ENCODE measurements at regions not wholly inside any gene's neighbourhood (a gene's known extent, or its start where the extent isn't known, plus 50 kb on each side); places are given as distances from the start of the nearest gene placed in this dataset.
"Not testable (repeated sequence)": the region's sequence is repeated elsewhere in the genome, so short reads cannot be mapped to it uniquely, and the experiment has no call there.

- H3K9me3 ChIP-seq; H3K36me3 ChIP-seq; H3K27ac ChIP-seq; DNase-seq (ENCODE audit: low spot score in 2 of 2); H3K27me3 ChIP-seq; H3K4me1 ChIP-seq; intact Hi-C loops (cut with DNase I); H3K4me3 ChIP-seq: not testable (repeated sequence)
Measured at GRCh38 chr21:6040095-6040494, 4481.3 kb upstream of the TPTE start.

- DNase-seq (ENCODE audit: low spot score in 2 of 2); H3K27me3 ChIP-seq; H3K27ac ChIP-seq; H3K4me3 ChIP-seq; H3K36me3 ChIP-seq; H3K9me3 ChIP-seq; H3K4me1 ChIP-seq; intact Hi-C loops (cut with DNase I): not testable (repeated sequence)
Measured at GRCh38 chr21:6043430-6044275, 4477.7 kb upstream of the TPTE start.

- H3K36me3 ChIP-seq; H3K4me3 ChIP-seq; H3K27me3 ChIP-seq; H3K27ac ChIP-seq; H3K4me1 ChIP-seq; H3K9me3 ChIP-seq; intact Hi-C loops (cut with DNase I); DNase-seq (ENCODE audit: low spot score in 2 of 2): not testable (repeated sequence)
Measured at GRCh38 chr21:6044695-6045094, 4476.7 kb upstream of the TPTE start.

GRCh38 chr21:6049930-6050329 is 4471.5 kb upstream of the TPTE start:
- H3K27ac ChIP-seq; H3K27me3 ChIP-seq; H3K4me3 ChIP-seq; H3K36me3 ChIP-seq; DNase-seq (ENCODE audit: low spot score in 2 of 2); H3K9me3 ChIP-seq; intact Hi-C loops (cut with DNase I); H3K4me1 ChIP-seq: not testable (repeated sequence)

- DNase-seq (ENCODE audit: low spot score in 2 of 2); H3K4me1 ChIP-seq; intact Hi-C loops (cut with DNase I); H3K27ac ChIP-seq; H3K9me3 ChIP-seq; H3K27me3 ChIP-seq; H3K4me3 ChIP-seq; H3K36me3 ChIP-seq: not testable (repeated sequence)
Measured at GRCh38 chr21:6052109-6052508, 4469.3 kb upstream of the TPTE start.

- intact Hi-C loops (cut with DNase I): not testable (repeated sequence)
Measured at GRCh38 chr21:6053145-6053544, 4468.2 kb upstream of the TPTE start.

GRCh38 chr21:6058997-6059396 is 4462.4 kb upstream of the TPTE start:
- H3K4me1 ChIP-seq; H3K9me3 ChIP-seq; DNase-seq (ENCODE audit: low spot score in 2 of 2); H3K36me3 ChIP-seq; intact Hi-C loops (cut with DNase I); H3K27ac ChIP-seq; H3K4me3 ChIP-seq; H3K27me3 ChIP-seq: not testable (repeated sequence)

More at GRCh38 chr21:6053145-6053544, 4468.2 kb upstream of the TPTE start:
- not testable (repeated sequence) for DNase-seq (ENCODE audit: low spot score in 2 of 2); H3K4me1 ChIP-seq; H3K4me3 ChIP-seq; H3K27me3 ChIP-seq; H3K27ac ChIP-seq; H3K9me3 ChIP-seq; H3K36me3 ChIP-seq

- intact Hi-C loops (cut with DNase I); H3K4me1 ChIP-seq; H3K9me3 ChIP-seq; H3K4me3 ChIP-seq; H3K27me3 ChIP-seq; DNase-seq (ENCODE audit: low spot score in 2 of 2); H3K36me3 ChIP-seq; H3K27ac ChIP-seq: not testable (repeated sequence)
Measured at GRCh38 chr21:6060054-6060681, 4461.2 kb upstream of the TPTE start.

GRCh38 chr21:6066320-6066985 is 4454.9 kb upstream of the TPTE start:
- H3K4me3 ChIP-seq; H3K36me3 ChIP-seq; H3K9me3 ChIP-seq; H3K27me3 ChIP-seq; H3K27ac ChIP-seq; DNase-seq (ENCODE audit: low spot score in 2 of 2); H3K4me1 ChIP-seq; intact Hi-C loops (cut with DNase I): not testable (repeated sequence)

GRCh38 chr21:6068098-6068831 is 4453.1 kb upstream of the TPTE start:
- H3K9me3 ChIP-seq; H3K36me3 ChIP-seq; intact Hi-C loops (cut with DNase I); DNase-seq (ENCODE audit: low spot score in 2 of 2); H3K4me3 ChIP-seq; H3K4me1 ChIP-seq; H3K27me3 ChIP-seq; H3K27ac ChIP-seq: not testable (repeated sequence)

GRCh38 chr21:6070213-6070612 is 4451.2 kb upstream of the TPTE start:
- intact Hi-C loops (cut with DNase I): not testable (repeated sequence)

GRCh38 chr21:6072691-6073090 is 4448.7 kb upstream of the TPTE start:
- H3K4me1 ChIP-seq; intact Hi-C loops (cut with DNase I); H3K36me3 ChIP-seq; DNase-seq (ENCODE audit: low spot score in 2 of 2); H3K4me3 ChIP-seq; H3K27ac ChIP-seq; H3K9me3 ChIP-seq; H3K27me3 ChIP-seq: not testable (repeated sequence)

More at GRCh38 chr21:6070213-6070612, 4451.2 kb upstream of the TPTE start:
- not testable (repeated sequence) for H3K27me3 ChIP-seq; H3K4me1 ChIP-seq; H3K4me3 ChIP-seq; H3K27ac ChIP-seq; DNase-seq (ENCODE audit: low spot score in 2 of 2); H3K9me3 ChIP-seq; H3K36me3 ChIP-seq

- H3K27ac ChIP-seq; H3K4me1 ChIP-seq; intact Hi-C loops (cut with DNase I); DNase-seq (ENCODE audit: low spot score in 2 of 2); H3K36me3 ChIP-seq; H3K27me3 ChIP-seq; H3K9me3 ChIP-seq; H3K4me3 ChIP-seq: not testable (repeated sequence)
Measured at GRCh38 chr21:6073993-6074705, 4447.2 kb upstream of the TPTE start.

Data from ascending aorta (tissue), 2 donors.